SIG-M5 treated with dmso at 0.1 percent for 504 hours (cell line): ENCODE measurements at regions not wholly inside any gene's neighbourhood (a gene's known extent, or its start where the extent isn't known, plus 50 kb on each side); places are given as distances from the start of the nearest gene placed in this dataset.

Experiments
- DNase-seq: peaks from one replicate; lab custom pipeline; 2025; ENCODE audit not compliant: unreplicated experiment; lab: John Stamatoyannopoulos, UW

GRCh38 chr1:115493834-115494233 is 147.9 kb upstream of the VANGL1 start:
- no peak for DNase-seq

- DNase-seq = no peak
Measured at GRCh38 chr1:115492880-115493279, 148.9 kb upstream of the VANGL1 start.

- DNase-seq = no peak
Measured at GRCh38 chr1:115492019-115492595, 149.7 kb upstream of the VANGL1 start.

GRCh38 chr1:115491298-115492018 is 150.3 kb upstream of the VANGL1 start:
- no peak for DNase-seq

GRCh38 chr1:115479055-115479482 is 141.0 kb upstream of the NGF start:
- no peak for DNase-seq

GRCh38 chr1:115477071-115477470 is 139.0 kb upstream of the NGF start:
- no peak for DNase-seq

GRCh38 chr1:115476616-115477015 is 138.6 kb upstream of the NGF start:
- DNase-seq = no peak

- no peak for DNase-seq
Measured at GRCh38 chr1:115475901-115476300, 137.9 kb upstream of the NGF start.

- DNase-seq = no peak
Measured at GRCh38 chr1:115475252-115475651, 137.2 kb upstream of the NGF start.

GRCh38 chr1:115473986-115474565 is 136.0 kb upstream of the NGF start:
- DNase-seq = no peak

- DNase-seq = no peak
Measured at GRCh38 chr1:115469703-115470476, 131.8 kb upstream of the NGF start.

- no peak for DNase-seq
Measured at GRCh38 chr1:115467790-115468189, 129.7 kb upstream of the NGF start.

- DNase-seq = no peak
Measured at GRCh38 chr1:115467196-115467595, 129.1 kb upstream of the NGF start.

- DNase-seq = no peak
Measured at GRCh38 chr1:115466433-115466832, 128.4 kb upstream of the NGF start.

GRCh38 chr1:115465802-115466363 is 127.8 kb upstream of the NGF start:
- no peak for DNase-seq

GRCh38 chr1:115463347-115463746 is 125.3 kb upstream of the NGF start:
- DNase-seq = peak; percentile 9

GRCh38 chr1:115462566-115463076 is 124.6 kb upstream of the NGF start:
- no peak for DNase-seq

GRCh38 chr1:115461526-115461925 is 123.5 kb upstream of the NGF start:
- DNase-seq = no peak

GRCh38 chr1:115459161-115459560 is 121.1 kb upstream of the NGF start:
- DNase-seq = no peak

- no peak for DNase-seq
Measured at GRCh38 chr1:115458426-115459114, 120.5 kb upstream of the NGF start.

- DNase-seq = no peak
Measured at GRCh38 chr1:115457289-115457688, 119.2 kb upstream of the NGF start.
